ENCODE measurements at regions not wholly inside any gene's neighbourhood (a gene's known extent, or its start where the extent isn't known, plus 50 kb on each side); places are given as distances from the start of the nearest gene placed in this dataset.

DNA sequence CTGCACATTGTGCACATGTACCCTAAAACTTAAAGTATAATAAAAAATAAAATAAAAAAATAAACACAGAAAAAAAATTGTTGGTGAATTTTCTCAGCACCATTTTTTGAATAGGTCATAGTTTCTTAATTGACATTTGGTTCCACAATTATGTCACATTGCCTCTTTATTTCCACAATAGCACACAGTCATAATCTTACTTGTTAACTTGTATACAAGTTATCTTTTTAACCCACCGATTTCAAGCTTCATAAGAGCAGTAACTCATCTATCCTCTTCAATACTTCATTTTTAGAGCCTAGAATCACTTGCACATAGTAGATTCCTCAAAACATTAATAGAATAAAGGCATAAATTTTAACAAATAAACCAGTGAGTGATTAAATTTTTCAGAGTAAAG, 1425.1 kb upstream of the LRRTM3 start:
- no peak for FAIRE-seq

DNA sequence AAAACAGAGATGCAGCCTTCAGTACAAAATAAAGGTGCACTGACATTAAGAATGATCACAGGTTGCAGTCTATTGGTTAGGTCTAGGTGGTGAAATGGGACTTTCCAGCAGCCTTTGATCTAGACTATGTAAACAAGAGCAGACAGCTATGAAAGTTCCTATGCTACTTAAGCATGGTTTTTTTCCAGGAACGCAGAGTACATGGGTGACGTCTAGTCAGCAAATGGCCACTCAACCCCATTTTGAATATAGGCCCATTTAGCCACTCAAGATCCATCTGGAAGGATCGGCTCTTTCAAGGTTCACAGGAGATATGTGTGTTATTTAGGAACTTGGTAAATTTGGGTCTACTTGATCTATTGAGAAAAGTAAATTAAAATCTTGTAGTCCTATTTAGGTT, 1424.6 kb upstream of the LRRTM3 start:
- no peak for FAIRE-seq
- Histone ChIP-seq H3K4me3 (ENCODE audit: low read depth, low read length) (no peak overlapping the region), H3K27me3 (ENCODE audit: control insufficient read depth, insufficient read depth, low read length) (no peaks in the 10 kb centered on the region), H3K36me3 (ENCODE audit: control insufficient read depth, insufficient read depth, low read length) (no peaks in the 10 kb centered on the region)
- TF ChIP-seq, protein P1, sequence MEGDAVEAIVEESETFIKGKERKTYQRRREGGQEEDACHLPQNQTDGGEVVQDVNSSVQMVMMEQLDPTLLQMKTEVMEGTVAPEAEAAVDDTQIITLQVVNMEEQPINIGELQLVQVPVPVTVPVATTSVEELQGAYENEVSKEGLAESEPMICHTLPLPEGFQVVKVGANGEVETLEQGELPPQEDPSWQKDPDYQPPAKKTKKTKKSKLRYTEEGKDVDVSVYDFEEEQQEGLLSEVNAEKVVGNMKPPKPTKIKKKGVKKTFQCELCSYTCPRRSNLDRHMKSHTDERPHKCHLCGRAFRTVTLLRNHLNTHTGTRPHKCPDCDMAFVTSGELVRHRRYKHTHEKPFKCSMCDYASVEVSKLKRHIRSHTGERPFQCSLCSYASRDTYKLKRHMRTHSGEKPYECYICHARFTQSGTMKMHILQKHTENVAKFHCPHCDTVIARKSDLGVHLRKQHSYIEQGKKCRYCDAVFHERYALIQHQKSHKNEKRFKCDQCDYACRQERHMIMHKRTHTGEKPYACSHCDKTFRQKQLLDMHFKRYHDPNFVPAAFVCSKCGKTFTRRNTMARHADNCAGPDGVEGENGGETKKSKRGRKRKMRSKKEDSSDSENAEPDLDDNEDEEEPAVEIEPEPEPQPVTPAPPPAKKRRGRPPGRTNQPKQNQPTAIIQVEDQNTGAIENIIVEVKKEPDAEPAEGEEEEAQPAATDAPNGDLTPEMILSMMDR (IDR thresholded peaks at IDR 0.05; ENCODE audit: insufficient read depth, low read length, severe bottlenecking), result no peak
- DNase-seq (ENCODE audit: low read depth), result peak; percentile 9

More for the DNA sequence above, 1425.1 kb upstream of the LRRTM3 start:
- Histone ChIP-seq H3K27me3 (ENCODE audit: control insufficient read depth, insufficient read depth, low read length) (no peaks in the 10 kb centered on the region), H3K4me3 (ENCODE audit: low read depth, low read length) (no peak overlapping the region), H3K36me3 (ENCODE audit: control insufficient read depth, insufficient read depth, low read length) (no peaks in the 10 kb centered on the region)
- no peak for DNase-seq (ENCODE audit: low read depth)
- TF ChIP-seq, protein P1 (IDR thresholded peaks at IDR 0.05; ENCODE audit: insufficient read depth, low read length, severe bottlenecking), result no peak

DNA sequence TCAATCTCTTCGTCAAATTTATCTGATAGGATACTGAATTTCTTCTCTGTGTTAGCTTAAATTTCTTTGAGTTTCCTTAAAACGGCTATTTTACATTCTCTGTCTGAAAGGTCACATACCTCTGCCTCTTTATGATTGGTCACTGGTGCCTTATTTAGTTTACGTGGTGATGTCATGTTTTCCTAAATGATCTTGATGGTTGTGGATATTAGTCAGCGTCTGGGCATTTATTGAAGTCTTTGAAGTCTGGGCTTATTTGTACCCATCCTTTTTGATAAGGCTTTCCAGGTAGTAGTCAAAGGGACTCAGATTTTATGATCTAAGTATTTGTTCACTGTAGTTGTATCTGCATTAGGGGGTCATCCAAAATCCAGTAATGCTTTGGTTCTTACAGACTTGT, 1407.5 kb upstream of the LRRTM3 start:
- DNase-seq (ENCODE audit: low read depth) (peak; percentile 33), FAIRE-seq (no peak)
- TF ChIP-seq, protein P1 (IDR thresholded peaks at IDR 0.05; ENCODE audit: insufficient read depth, low read length, severe bottlenecking), result no peak
- Histone ChIP-seq H3K4me3 (ENCODE audit: low read depth, low read length) (no peak overlapping the region), H3K27me3 (ENCODE audit: control insufficient read depth, insufficient read depth, low read length) (no peaks in the 10 kb centered on the region), H3K36me3 (ENCODE audit: control insufficient read depth, insufficient read depth, low read length) (no peaks in the 10 kb centered on the region)

DNA sequence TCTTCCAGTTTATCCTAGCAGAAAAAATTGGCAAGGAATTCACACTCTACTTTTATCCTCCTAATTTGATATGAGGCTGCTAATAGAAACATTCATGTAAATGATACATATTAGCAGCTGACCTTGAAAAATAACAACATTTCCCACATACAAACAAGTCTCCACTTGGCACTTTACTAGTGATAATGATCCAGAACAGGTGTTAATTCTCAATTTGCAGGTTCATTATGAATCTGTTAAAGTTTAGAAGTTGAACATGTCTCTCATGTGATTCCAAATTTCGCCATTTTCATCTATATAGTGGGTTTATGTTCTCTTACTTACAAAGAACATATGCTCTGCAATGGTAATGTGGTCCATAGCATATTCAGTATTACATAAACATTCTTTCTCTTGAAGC, 1396.8 kb upstream of the LRRTM3 start:
- FAIRE-seq (no peak), DNase-seq (ENCODE audit: low read depth) (no peak)
- H3K36me3 ChIP-seq (ENCODE audit: control insufficient read depth, insufficient read depth, low read length), result no peaks in the 10 kb centered on the region
- H3K27me3 ChIP-seq (ENCODE audit: control insufficient read depth, insufficient read depth, low read length), result no peaks in the 10 kb centered on the region
- TF ChIP-seq, protein P1 (IDR thresholded peaks at IDR 0.05; ENCODE audit: insufficient read depth, low read length, severe bottlenecking), result no peak
- no peak overlapping the region for H3K4me3 ChIP-seq (ENCODE audit: low read depth, low read length)

DNA sequence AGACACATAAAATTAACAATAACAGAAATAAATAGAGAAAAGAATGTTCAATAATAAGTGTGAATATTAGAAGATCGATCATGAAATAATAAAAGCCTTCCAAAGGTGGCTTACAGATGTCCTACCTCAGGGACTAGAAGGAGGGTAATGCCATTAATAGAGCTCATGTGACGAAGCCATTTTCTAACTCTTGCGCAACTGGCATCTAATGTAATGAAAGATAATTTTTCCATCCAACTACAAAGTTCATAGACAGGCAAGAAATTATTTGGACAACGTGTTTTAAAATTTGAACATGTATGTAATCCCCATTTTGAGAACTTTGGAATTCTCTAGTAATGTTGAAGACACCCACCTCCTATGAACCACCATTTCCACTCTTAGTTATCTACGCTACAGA, 1394.3 kb upstream of the LRRTM3 start:
- DNase-seq (ENCODE audit: low read depth) (no peak), FAIRE-seq (no peak)
- Histone ChIP-seq H3K36me3 (ENCODE audit: control insufficient read depth, insufficient read depth, low read length) (no peaks in the 10 kb centered on the region), H3K27me3 (ENCODE audit: control insufficient read depth, insufficient read depth, low read length) (no peaks in the 10 kb centered on the region), H3K4me3 (ENCODE audit: low read depth, low read length) (no peak overlapping the region)
- TF ChIP-seq, protein P1 (IDR thresholded peaks at IDR 0.05; ENCODE audit: insufficient read depth, low read length, severe bottlenecking), result no peak

DNA sequence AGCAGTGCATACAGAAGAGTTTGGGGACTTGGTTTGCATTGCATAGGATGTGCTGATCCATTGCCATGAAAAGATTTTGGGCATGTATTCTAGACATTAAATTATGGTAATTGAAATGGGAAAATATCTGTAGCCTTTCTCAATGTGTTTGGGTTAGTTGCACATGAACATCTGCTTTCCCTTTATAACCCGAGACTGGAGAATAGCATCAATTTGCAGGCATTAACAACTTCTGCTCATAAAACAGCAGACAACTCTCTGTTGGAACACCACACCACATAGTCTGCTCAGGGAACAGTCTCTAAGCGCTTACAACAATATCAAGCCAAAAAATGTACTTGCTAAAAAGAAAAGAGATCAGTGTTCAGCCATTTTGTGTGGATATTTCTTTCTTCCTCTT, 1391.1 kb upstream of the LRRTM3 start:
- Histone ChIP-seq H3K36me3 (ENCODE audit: control insufficient read depth, insufficient read depth, low read length) (no peaks in the 10 kb centered on the region), H3K27me3 (ENCODE audit: control insufficient read depth, insufficient read depth, low read length) (no peaks in the 10 kb centered on the region), H3K4me3 (ENCODE audit: low read depth, low read length) (no peak overlapping the region)
- no peak for DNase-seq (ENCODE audit: low read depth)
- no peak for FAIRE-seq
- TF ChIP-seq, protein P1 (IDR thresholded peaks at IDR 0.05; ENCODE audit: insufficient read depth, low read length, severe bottlenecking), result no peak

All from bronchial epithelial cell (primary cell).